Kidney (tissue), 13 donors: ENCODE measurements at regions not wholly inside any gene's neighbourhood (a gene's known extent, or its start where the extent isn't known, plus 50 kb on each side); places are given as distances from the start of the nearest gene placed in this dataset.

ENCODE experiments used
- DNase-seq, 5 donors: peaks; one replicate each; pipeline ENCODE4 v3.0.0-alpha.2; 2013 to 2020
- FAIRE-seq: peaks from 2 replicates; lab custom pipeline; 2012; peaks lifted over from hg19 to GRCh38; lab: Jason Lieb, UNC
- H3K27ac ChIP-seq, 2 donors: one replicate each; pipeline ENCODE4 v1.7.0; 2013; ENCODE audit warnings: low read depth in 2 of 2, low read length in 2 of 2, inconsistent platforms in 1 of 2
- H3K27me3 ChIP-seq: one replicate; pipeline ENCODE4 v1.7.1; 2013; ENCODE audit warnings: low read length, inconsistent platforms; ENCODE audit not compliant: control insufficient read depth, insufficient read depth
- H3K36me3 ChIP-seq, 3 donors: one replicate each; pipeline versions ENCODE4 v1.7.0 to v1.7.1; 2013; ENCODE audit warnings: low read length in 3 of 3, control low read depth in 1 of 3, inconsistent platforms in 1 of 3; ENCODE audit not compliant: insufficient read depth in 3 of 3, control insufficient read depth in 2 of 3
- H3K4me1 ChIP-seq, 3 donors: one replicate each; pipeline versions ENCODE4 v1.7.0 to v1.7.1; 2013; ENCODE audit warnings: low read length in 3 of 3, inconsistent platforms in 1 of 3, low read depth in 1 of 3; ENCODE audit not compliant: control insufficient read depth in 2 of 3, insufficient read depth in 2 of 3
- H3K4me3 ChIP-seq, 3 donors: one replicate each; pipeline versions ENCODE4 v1.7.0 to v1.8.1; 2013; ENCODE audit warnings: low read length in 3 of 3, control low read depth in 1 of 3, inconsistent platforms in 1 of 3
- H3K9ac ChIP-seq, 3 donors: one replicate each; pipeline versions ENCODE4 v1.7.0 to v1.7.1; 2013; ENCODE audit warnings: low read length in 3 of 3, control low read depth in 1 of 3, inconsistent platforms in 1 of 3
- H3K9me3 ChIP-seq, 3 donors: one replicate each; pipeline versions ENCODE4 v1.7.0 to v1.7.1; 2013; ENCODE audit warnings: low read length in 3 of 3, control low read depth in 1 of 3, inconsistent platforms in 1 of 3; ENCODE audit not compliant: control insufficient read depth in 2 of 3, insufficient read depth in 1 of 3
- CTCF ChIP-seq: IDR thresholded peaks from 3 replicates; pipeline ENCODE4 v1.5.1; 2012; ENCODE audit warnings: mild to moderate bottlenecking, moderate library complexity, borderline replicate concordance; ENCODE audit not compliant: insufficient read depth; ENCODE audit errors: extremely low read depth
- intact Hi-C: fragments of 100-400 bp; cut with DNase I; formaldehyde crosslinking; loops from one replicate; pipeline ENCODE4 v1.11.1; 2022
- donor health status: control.
- donor health status: control.
- donor health status: control.
- donor health status: control.
- donor health status: control.
- donor health status: DM: yes; HTN: yes; CAD: no.
- donor health status: Normal renal cell carcinoma (clear cell type).

- intact Hi-C loops, result no loop called here
- TF ChIP-seq CTCF, result no peak
- no peak for FAIRE-seq
These were observed 155.2 kb downstream of the TMEM161B start for GRCh38 chr5:88113429-88113828.

GRCh38 chr5:88109818-88110217 lies 158.8 kb downstream of the TMEM161B start:
- no peak for TF ChIP-seq CTCF
- no peaks in the 10 kb centered on the region for H3K36me3 ChIP-seq
- no peaks in the 10 kb centered on the region for H3K27me3 ChIP-seq
- no peak for FAIRE-seq
- H3K9me3 ChIP-seq, result no peaks in the 10 kb centered on the region
- intact Hi-C loops, result no loop called here
- H3K4me1 ChIP-seq, result no peaks in the 10 kb centered on the region
- no peak overlapping the region for H3K4me3 ChIP-seq
- no peak for DNase-seq
- no peak overlapping the region for H3K27ac ChIP-seq
- no peak overlapping the region for H3K9ac ChIP-seq

More at GRCh38 chr5:88113429-88113828, 155.2 kb downstream of the TMEM161B start:
- DNase-seq, result no peak
- no peak overlapping the region for H3K27ac ChIP-seq
- H3K36me3 ChIP-seq, result no peaks in the 10 kb centered on the region
- H3K4me1 ChIP-seq, result no peaks in the 10 kb centered on the region
- no peaks in the 10 kb centered on the region for H3K27me3 ChIP-seq
- H3K4me3 ChIP-seq, result no peak overlapping the region
- H3K9me3 ChIP-seq, result no peaks in the 10 kb centered on the region
- H3K9ac ChIP-seq, result no peak overlapping the region

GRCh38 chr5:88108490-88109279 lies 160.0 kb downstream of the TMEM161B start:
- no peaks in the 10 kb centered on the region for H3K36me3 ChIP-seq
- no peak overlapping the region for H3K9ac ChIP-seq
- no peaks in the 10 kb centered on the region for H3K4me1 ChIP-seq
- TF ChIP-seq CTCF, result no peak
- no peaks in the 10 kb centered on the region for H3K27me3 ChIP-seq
- no peaks in the 10 kb centered on the region for H3K9me3 ChIP-seq
- H3K27ac ChIP-seq, result no peak overlapping the region
- FAIRE-seq, result no peak
- H3K4me3 ChIP-seq, result no peak overlapping the region
- intact Hi-C loops, result no loop called here
- no peak for DNase-seq
